OCI-LY1 (cell line): ENCODE measurements at regions not wholly inside any gene's neighbourhood (a gene's known extent, or its start where the extent isn't known, plus 50 kb on each side); places are given as distances from the start of the nearest gene placed in this dataset.

Experiments
- CTCF ChIP-seq: fragments of 200-600 bp; sonication (generic), shearing (Covaris generic); IDR thresholded peaks from 2 replicates; pipeline ENCODE4 v1.5.1; 2017; ENCODE audit warnings: mild to moderate bottlenecking, antibody characterized with exemption, low read length, moderate library complexity, mixed read lengths
- EZH2 ChIP-seq: fragments of 200-600 bp; sonication (generic), shearing (Covaris generic); IDR thresholded peaks from 2 replicates; pipeline ENCODE4 v1.8.0; 2017; ENCODE audit warnings: borderline replicate concordance, mixed run types, mild to moderate bottlenecking, antibody characterized with exemption, low read length, moderate library complexity, mixed read lengths

- TF ChIP-seq EZH2 (no peak), CTCF (no peak)
Observed at GRCh38 chr9:75775166-75775565, 115.3 kb upstream of the PCSK5 start.
